ENCODE measurements at regions not wholly inside any gene's neighbourhood (a gene's known extent, or its start where the extent isn't known, plus 50 kb on each side); places are given as distances from the start of the nearest gene placed in this dataset.
"Not testable (repeated sequence)": the region's sequence is repeated elsewhere in the genome, so short reads cannot be mapped to it uniquely, and the experiment has no call there.

- no peak for DNase-seq
Observed at GRCh38 chr1:116819081-116819480, 64.9 kb downstream of the CD2 start.

- DNase-seq, result no peak
Observed at GRCh38 chr1:116820369-116820768, 66.1 kb downstream of the CD2 start.

- no peak for DNase-seq
Observed at GRCh38 chr1:116821763-116822162, 67.5 kb downstream of the CD2 start.

- no peak for DNase-seq
Observed at GRCh38 chr1:116824631-116825206, 70.5 kb downstream of the CD2 start.

- DNase-seq, result no peak
Observed at GRCh38 chr1:116825207-116825719, 71.0 kb downstream of the CD2 start.

GRCh38 chr1:116825720-116826438, 71.6 kb downstream of the CD2 start:
- no peak for DNase-seq

- DNase-seq, result peak; percentile 97
Observed at GRCh38 chr1:116826818-116827606, 72.8 kb downstream of the CD2 start.

GRCh38 chr1:116827607-116828105, 73.4 kb downstream of the CD2 start:
- DNase-seq, result no peak

- DNase-seq, result no peak
Observed at GRCh38 chr1:116832308-116832931, 77.3 kb upstream of the PTGFRN start.

GRCh38 chr1:116832932-116833578, 76.7 kb upstream of the PTGFRN start:
- DNase-seq, result no peak

- DNase-seq, result no peak
Observed at GRCh38 chr1:116833718-116834117, 76.0 kb upstream of the PTGFRN start.

- DNase-seq, result no peak
Observed at GRCh38 chr1:116834595-116834994, 75.1 kb upstream of the PTGFRN start.

GRCh38 chr1:116835161-116835560, 74.6 kb upstream of the PTGFRN start:
- no peak for DNase-seq

- DNase-seq, result no peak
Observed at GRCh38 chr1:116836099-116836498, 73.6 kb upstream of the PTGFRN start.

- DNase-seq, result no peak
Observed at GRCh38 chr1:116841569-116842344, 68.0 kb upstream of the PTGFRN start.

- no peak for DNase-seq
Observed at GRCh38 chr1:116842654-116843053, 67.1 kb upstream of the PTGFRN start.

- DNase-seq, result no peak
Observed at GRCh38 chr1:116844775-116845174, 64.9 kb upstream of the PTGFRN start.

- no peak for DNase-seq
Observed at GRCh38 chr1:116847190-116847589, 62.5 kb upstream of the PTGFRN start.

GRCh38 chr1:116847688-116848531, 61.8 kb upstream of the PTGFRN start:
- DNase-seq, result peak; percentile 88

GRCh38 chr1:116850436-116850835, 59.3 kb upstream of the PTGFRN start:
- no peak for DNase-seq

- DNase-seq, result not testable (repeated sequence)
Observed at GRCh38 chr1:116851189-116851588, 58.5 kb upstream of the PTGFRN start.

All from activated CD4-positive, alpha-beta T cell treated with anti-CD3 and anti-CD28 coated beads, Interleukin-10, Interleukin-2, amounts not matched to agents 100 ng/mL and 50 ng/mL, durations not matched to agents 16 hours and 8 hours (primary cell).